ENCODE measurements at regions not wholly inside any gene's neighbourhood (a gene's known extent, or its start where the extent isn't known, plus 50 kb on each side); places are given as distances from the start of the nearest gene placed in this dataset.
A peak's percentile ranks its signal among the peaks of the same experiment; 100 is the strongest.

DNA sequence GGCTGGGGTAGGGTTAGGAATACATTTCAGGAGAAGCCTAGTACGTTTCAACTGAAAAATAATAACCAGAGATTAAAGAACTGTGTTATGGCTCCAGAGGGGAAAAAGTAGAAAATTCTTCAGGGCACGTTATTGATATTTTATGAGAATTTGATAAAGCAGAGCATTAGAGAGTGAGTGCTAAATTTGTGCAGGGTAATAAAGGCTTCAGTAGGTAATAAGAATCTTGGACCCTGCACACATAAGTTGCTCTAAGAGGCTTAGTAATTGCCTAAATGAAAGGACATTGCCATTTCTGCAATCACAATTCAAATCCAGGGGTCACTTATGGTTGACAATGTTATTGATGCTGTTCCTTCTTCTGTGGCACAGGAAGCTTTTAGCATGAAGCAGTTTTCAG lies 439.4 kb upstream of the DCN start:
- no peaks in the 10 kb centered on the region for H3K79me2 ChIP-seq (ENCODE audit: insufficient read depth, low read length)
- H3K27me3 ChIP-seq (ENCODE audit: insufficient read depth, low read length), result no peaks in the 10 kb centered on the region
- no peaks in the 10 kb centered on the region for H3K36me3 ChIP-seq (ENCODE audit: insufficient read depth, low read length)
- H3K4me3 ChIP-seq (ENCODE audit: low read depth, low read length, poor library complexity, severe bottlenecking), result no peak overlapping the region
- H3K4me1 ChIP-seq (ENCODE audit: insufficient read depth, low read length, severe bottlenecking), result no peaks in the 10 kb centered on the region
- H2AFZ ChIP-seq (ENCODE audit: low read length), result no peak overlapping the region
- no peak overlapping the region for H3K4me2 ChIP-seq (ENCODE audit: low read length)
- H3K27ac ChIP-seq (ENCODE audit: low read depth, low read length, poor library complexity, severe bottlenecking), result no peak overlapping the region
- H3F3A ChIP-seq (ENCODE audit: insufficient read depth, low read length), result no peaks in the 10 kb centered on the region
- H3K9me3 ChIP-seq (ENCODE audit: low read length), result no peaks in the 10 kb centered on the region
- H4K20me1 ChIP-seq (ENCODE audit: insufficient read depth, low read length), result no peaks in the 10 kb centered on the region
- H3K9ac ChIP-seq (ENCODE audit: low read length), result no peak overlapping the region
- no peaks in the 10 kb centered on the region for H3K9me2 ChIP-seq (ENCODE audit: low read depth, low read length)
- TF ChIP-seq, protein P1, sequence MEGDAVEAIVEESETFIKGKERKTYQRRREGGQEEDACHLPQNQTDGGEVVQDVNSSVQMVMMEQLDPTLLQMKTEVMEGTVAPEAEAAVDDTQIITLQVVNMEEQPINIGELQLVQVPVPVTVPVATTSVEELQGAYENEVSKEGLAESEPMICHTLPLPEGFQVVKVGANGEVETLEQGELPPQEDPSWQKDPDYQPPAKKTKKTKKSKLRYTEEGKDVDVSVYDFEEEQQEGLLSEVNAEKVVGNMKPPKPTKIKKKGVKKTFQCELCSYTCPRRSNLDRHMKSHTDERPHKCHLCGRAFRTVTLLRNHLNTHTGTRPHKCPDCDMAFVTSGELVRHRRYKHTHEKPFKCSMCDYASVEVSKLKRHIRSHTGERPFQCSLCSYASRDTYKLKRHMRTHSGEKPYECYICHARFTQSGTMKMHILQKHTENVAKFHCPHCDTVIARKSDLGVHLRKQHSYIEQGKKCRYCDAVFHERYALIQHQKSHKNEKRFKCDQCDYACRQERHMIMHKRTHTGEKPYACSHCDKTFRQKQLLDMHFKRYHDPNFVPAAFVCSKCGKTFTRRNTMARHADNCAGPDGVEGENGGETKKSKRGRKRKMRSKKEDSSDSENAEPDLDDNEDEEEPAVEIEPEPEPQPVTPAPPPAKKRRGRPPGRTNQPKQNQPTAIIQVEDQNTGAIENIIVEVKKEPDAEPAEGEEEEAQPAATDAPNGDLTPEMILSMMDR (IDR thresholded peaks at IDR 0.05; ENCODE audit: low read length), result no peak
- TF ChIP-seq EZH2 (IDR thresholded peaks at IDR 0.05; ENCODE audit: borderline replicate concordance, low read length), result no peak

DNA sequence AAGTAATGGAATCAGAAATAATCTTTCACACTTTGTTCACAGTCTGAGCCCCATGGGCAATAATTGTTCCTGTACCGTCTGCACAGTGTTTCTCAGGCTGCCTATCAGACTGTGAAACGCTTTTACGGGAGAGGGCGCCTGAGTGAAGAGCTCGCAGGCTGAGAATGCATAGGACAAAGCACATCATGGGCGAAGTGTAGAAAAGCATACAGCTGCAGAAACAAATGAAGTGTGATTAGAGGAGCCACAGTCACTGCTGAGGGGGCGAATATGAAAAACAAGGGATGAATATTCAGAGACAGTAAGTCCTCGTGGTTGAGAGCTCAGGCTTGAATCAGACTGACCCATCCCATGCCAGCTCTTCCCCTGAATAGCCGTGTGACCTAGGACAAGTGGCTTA lies 438.4 kb upstream of the DCN start:
- H3K27ac ChIP-seq (ENCODE audit: low read depth, low read length, poor library complexity, severe bottlenecking), result no peak overlapping the region
- no peak overlapping the region for H3K9ac ChIP-seq (ENCODE audit: low read length)
- no peak for TF ChIP-seq EZH2 (IDR thresholded peaks at IDR 0.05; ENCODE audit: borderline replicate concordance, low read length)
- TF ChIP-seq, protein P1 (IDR thresholded peaks at IDR 0.05; ENCODE audit: low read length), result peak; percentile 23; the same call in 1 of the 2 replicates
- no peaks in the 10 kb centered on the region for H3K27me3 ChIP-seq (ENCODE audit: insufficient read depth, low read length)
- no peak overlapping the region for H3K4me3 ChIP-seq (ENCODE audit: low read depth, low read length, poor library complexity, severe bottlenecking)
- no peaks in the 10 kb centered on the region for H3K36me3 ChIP-seq (ENCODE audit: insufficient read depth, low read length)
- no peaks in the 10 kb centered on the region for H3K9me2 ChIP-seq (ENCODE audit: low read depth, low read length)
- H3K4me2 ChIP-seq (ENCODE audit: low read length), result no peak overlapping the region
- no peaks in the 10 kb centered on the region for H3F3A ChIP-seq (ENCODE audit: insufficient read depth, low read length)
- no peak overlapping the region for H2AFZ ChIP-seq (ENCODE audit: low read length)
- H4K20me1 ChIP-seq (ENCODE audit: insufficient read depth, low read length), result no peaks in the 10 kb centered on the region
- H3K79me2 ChIP-seq (ENCODE audit: insufficient read depth, low read length), result no peaks in the 10 kb centered on the region
- no peaks in the 10 kb centered on the region for H3K9me3 ChIP-seq (ENCODE audit: low read length)
- H3K4me1 ChIP-seq (ENCODE audit: insufficient read depth, low read length, severe bottlenecking), result no peaks in the 10 kb centered on the region

DNA sequence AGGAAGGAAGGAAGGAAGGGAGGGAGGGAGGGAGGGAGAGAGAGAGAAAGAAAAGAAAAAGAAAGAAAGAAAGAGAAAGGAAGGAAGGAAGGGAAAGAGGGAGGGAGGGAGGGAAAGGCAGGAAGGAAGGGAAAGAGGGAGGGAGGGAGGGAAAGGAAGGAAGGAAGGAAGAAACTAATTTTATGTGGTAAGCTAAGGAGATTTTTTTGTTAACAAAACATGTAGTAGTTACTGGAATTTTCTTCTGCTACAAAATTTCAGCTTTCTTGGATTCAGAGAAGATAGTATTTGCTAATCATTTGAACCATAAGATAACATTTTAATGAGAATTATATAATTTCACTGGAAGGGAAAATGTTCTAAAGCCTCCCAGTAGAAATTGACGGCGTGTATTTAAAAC lies 437.8 kb upstream of the DCN start:
- Histone ChIP-seq H3K27ac (ENCODE audit: low read depth, low read length, poor library complexity, severe bottlenecking) (no peak overlapping the region), H3K4me2 (ENCODE audit: low read length) (no peak overlapping the region), H3K4me1 (ENCODE audit: insufficient read depth, low read length, severe bottlenecking) (no peaks in the 10 kb centered on the region), H3F3A (ENCODE audit: insufficient read depth, low read length) (no peaks in the 10 kb centered on the region), H3K79me2 (ENCODE audit: insufficient read depth, low read length) (no peaks in the 10 kb centered on the region), H3K36me3 (ENCODE audit: insufficient read depth, low read length) (no peaks in the 10 kb centered on the region), H3K9ac (ENCODE audit: low read length) (no peak overlapping the region), H3K9me2 (ENCODE audit: low read depth, low read length) (no peaks in the 10 kb centered on the region), H3K27me3 (ENCODE audit: insufficient read depth, low read length) (no peaks in the 10 kb centered on the region), H2AFZ (ENCODE audit: low read length) (no peak overlapping the region), H3K9me3 (ENCODE audit: low read length) (no peaks in the 10 kb centered on the region), H4K20me1 (ENCODE audit: insufficient read depth, low read length) (no peaks in the 10 kb centered on the region), H3K4me3 (ENCODE audit: low read depth, low read length, poor library complexity, severe bottlenecking) (no peak overlapping the region)
- no peak for TF ChIP-seq EZH2 (IDR thresholded peaks at IDR 0.05; ENCODE audit: borderline replicate concordance, low read length)
- TF ChIP-seq, protein P1 (IDR thresholded peaks at IDR 0.05; ENCODE audit: low read length), result no peak
